Calu3 (cell line): ENCODE measurements at regions not wholly inside any gene's neighbourhood (a gene's known extent, or its start where the extent isn't known, plus 50 kb on each side); places are given as distances from the start of the nearest gene placed in this dataset.

Experiments
- BruUV-seq: library from RNA; stranded (reverse); fragments of 400-500 nt; replicated peaks from 2 replicates; lab custom pipeline; 2021; lab: Mats Ljungman, UMichigan
- CTCF ChIA-PET: fragments of 300-600 bp; sonication (Branson Sonifier 250); formaldehyde crosslinking; loops from one replicate; lab custom pipeline; 2022; ENCODE audit warnings: antibody characterized with exemption; lab: Charles Lee
- DNase-seq: peaks from one replicate; pipeline ENCODE4 v3.0.0; 2022
- H3K27ac Mint-ChIP-seq: one replicate; pipeline ENCODE4 v1.8.0; 2022; ENCODE audit warnings: mixed read lengths; ENCODE audit not compliant: unreplicated experiment
- H3K27me3 Mint-ChIP-seq: one replicate; pipeline ENCODE4 v1.8.0; 2022; ENCODE audit warnings: mixed read lengths; ENCODE audit not compliant: unreplicated experiment
- H3K36me3 Mint-ChIP-seq: one replicate; pipeline ENCODE4 v1.8.0; 2022; ENCODE audit warnings: mild to moderate bottlenecking, moderate library complexity, mixed read lengths; ENCODE audit not compliant: insufficient read depth, unreplicated experiment
- H3K4me1 Mint-ChIP-seq: one replicate; pipeline ENCODE4 v1.8.0; 2022; ENCODE audit warnings: mild to moderate bottlenecking, low read depth, mixed read lengths; ENCODE audit not compliant: unreplicated experiment
- H3K4me3 Mint-ChIP-seq: one replicate; pipeline ENCODE4 v1.8.0; 2022; ENCODE audit warnings: mild to moderate bottlenecking, low read depth, moderate library complexity, mixed read lengths; ENCODE audit not compliant: unreplicated experiment
- H3K9me3 Mint-ChIP-seq: one replicate; pipeline ENCODE4 v1.8.0; 2022; ENCODE audit warnings: low read depth, mixed read lengths; ENCODE audit not compliant: unreplicated experiment
- intact Hi-C: fragments of 100-400 bp; cut with micrococcal nuclease; formaldehyde crosslinking; loops from one replicate; pipeline ENCODE4 v1.10.0; 2022; ENCODE audit not compliant: unreplicated experiment
- TF ChIP-seq, protein P1 (sequence below): fragments of 200-600 bp; IDR thresholded peaks from one replicate; pipeline ENCODE4 v1.8.0; 2022; ENCODE audit warnings: antibody characterized with exemption; ENCODE audit not compliant: unreplicated experiment

DNA sequence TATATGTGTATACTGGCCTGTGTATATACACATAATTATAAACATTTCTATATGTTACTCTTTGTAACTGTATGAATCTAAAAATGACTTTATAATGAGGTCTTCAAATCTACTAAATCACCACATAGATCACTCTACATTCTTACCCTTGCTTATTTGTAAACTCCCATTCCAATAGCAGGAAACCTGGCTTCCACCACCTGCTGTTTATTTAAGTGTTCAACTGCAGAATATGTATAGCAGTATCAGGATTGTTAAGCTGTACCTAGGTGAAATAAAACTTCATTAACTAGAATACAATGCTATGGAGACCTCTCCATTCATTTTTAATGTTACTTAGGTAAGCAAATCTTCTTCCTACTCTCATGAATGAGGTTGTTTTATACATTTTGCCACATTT, 1351.1 kb upstream of the B3GALT2 start:
- Mint-ChIP-seq H3K27ac (no peak overlapping the region), H3K27me3 (no peaks in the 10 kb centered on the region), H3K36me3 (no peaks in the 10 kb centered on the region), H3K9me3 (no peaks in the 10 kb centered on the region), H3K4me3 (no peak overlapping the region), H3K4me1 (peaks cover 27% of the 10 kb centered on the region)
- no peak for DNase-seq
- CTCF ChIA-PET: no interaction called here
- intact Hi-C loops: no loop called here
- no TSS peak for BruUV-seq
- TF ChIP-seq, protein P1, sequence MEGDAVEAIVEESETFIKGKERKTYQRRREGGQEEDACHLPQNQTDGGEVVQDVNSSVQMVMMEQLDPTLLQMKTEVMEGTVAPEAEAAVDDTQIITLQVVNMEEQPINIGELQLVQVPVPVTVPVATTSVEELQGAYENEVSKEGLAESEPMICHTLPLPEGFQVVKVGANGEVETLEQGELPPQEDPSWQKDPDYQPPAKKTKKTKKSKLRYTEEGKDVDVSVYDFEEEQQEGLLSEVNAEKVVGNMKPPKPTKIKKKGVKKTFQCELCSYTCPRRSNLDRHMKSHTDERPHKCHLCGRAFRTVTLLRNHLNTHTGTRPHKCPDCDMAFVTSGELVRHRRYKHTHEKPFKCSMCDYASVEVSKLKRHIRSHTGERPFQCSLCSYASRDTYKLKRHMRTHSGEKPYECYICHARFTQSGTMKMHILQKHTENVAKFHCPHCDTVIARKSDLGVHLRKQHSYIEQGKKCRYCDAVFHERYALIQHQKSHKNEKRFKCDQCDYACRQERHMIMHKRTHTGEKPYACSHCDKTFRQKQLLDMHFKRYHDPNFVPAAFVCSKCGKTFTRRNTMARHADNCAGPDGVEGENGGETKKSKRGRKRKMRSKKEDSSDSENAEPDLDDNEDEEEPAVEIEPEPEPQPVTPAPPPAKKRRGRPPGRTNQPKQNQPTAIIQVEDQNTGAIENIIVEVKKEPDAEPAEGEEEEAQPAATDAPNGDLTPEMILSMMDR: no peak

DNA sequence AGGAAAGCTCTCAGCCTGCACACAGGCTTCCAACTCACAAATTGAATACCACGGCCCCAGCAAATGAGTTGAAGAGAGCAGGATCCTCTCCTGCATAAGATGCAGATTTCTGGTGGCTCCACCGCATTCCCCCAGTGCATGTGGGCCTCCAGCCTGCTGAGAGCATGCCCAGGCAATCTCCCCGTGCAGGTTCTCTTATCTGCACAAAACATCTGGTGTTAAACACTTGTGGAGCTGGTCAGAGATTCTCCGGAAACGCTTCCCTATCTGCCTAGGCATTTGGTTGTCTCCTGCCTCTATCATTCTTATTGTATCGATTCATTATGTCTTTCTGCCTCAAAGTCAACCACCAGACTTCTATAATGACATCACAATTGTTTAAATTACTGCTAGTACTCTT, 1349.0 kb upstream of the B3GALT2 start:
- BruUV-seq: no TSS peak
- Mint-ChIP-seq H3K27me3 (no peaks in the 10 kb centered on the region), H3K4me3 (no peak overlapping the region), H3K36me3 (no peaks in the 10 kb centered on the region), H3K9me3 (no peaks in the 10 kb centered on the region), H3K27ac (no peak overlapping the region), H3K4me1 (peaks cover 27% of the 10 kb centered on the region)
- DNase-seq: no peak
- intact Hi-C loops: no loop called here
- TF ChIP-seq, protein P1: no peak
- CTCF ChIA-PET: interaction anchor here (1.1 kb wide), 1 partner anchor 13 kb away, joined by 3 read pairs; no protein-coding TSS in a partner anchor

DNA sequence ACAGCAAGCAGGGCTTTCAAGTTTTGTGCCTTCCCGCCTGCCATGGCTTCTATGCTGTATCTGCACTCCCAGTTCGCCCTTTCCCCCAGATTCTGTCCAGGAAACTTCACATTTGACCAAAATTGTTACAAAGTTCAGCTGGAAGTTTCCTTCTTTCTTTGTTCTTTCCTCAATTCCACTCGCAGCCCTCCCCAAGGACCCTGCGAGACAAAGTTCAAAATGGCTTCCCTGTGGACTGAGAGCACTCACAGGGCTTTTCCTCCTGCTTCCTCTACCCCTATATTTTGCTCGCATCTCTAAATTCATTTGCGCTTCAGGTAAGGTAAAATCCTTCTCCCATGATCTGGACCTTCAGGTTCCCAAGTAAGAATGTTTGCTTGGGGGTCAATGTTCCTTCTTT, 1348.4 kb upstream of the B3GALT2 start:
- intact Hi-C loops: no loop called here
- H3K4me1 Mint-ChIP-seq: peaks cover 27% of the 10 kb centered on the region
- TF ChIP-seq, protein P1: no peak
- H3K27me3 Mint-ChIP-seq: no peaks in the 10 kb centered on the region
- no peak overlapping the region for H3K27ac Mint-ChIP-seq
- DNase-seq: no peak
- H3K9me3 Mint-ChIP-seq: no peaks in the 10 kb centered on the region
- CTCF ChIA-PET: interaction anchor here (1.1 kb wide), 1 partner anchor 13 kb away, joined by 3 read pairs; no protein-coding TSS in a partner anchor
- no peak overlapping the region for H3K4me3 Mint-ChIP-seq
- H3K36me3 Mint-ChIP-seq: no peaks in the 10 kb centered on the region
- BruUV-seq: no TSS peak

DNA sequence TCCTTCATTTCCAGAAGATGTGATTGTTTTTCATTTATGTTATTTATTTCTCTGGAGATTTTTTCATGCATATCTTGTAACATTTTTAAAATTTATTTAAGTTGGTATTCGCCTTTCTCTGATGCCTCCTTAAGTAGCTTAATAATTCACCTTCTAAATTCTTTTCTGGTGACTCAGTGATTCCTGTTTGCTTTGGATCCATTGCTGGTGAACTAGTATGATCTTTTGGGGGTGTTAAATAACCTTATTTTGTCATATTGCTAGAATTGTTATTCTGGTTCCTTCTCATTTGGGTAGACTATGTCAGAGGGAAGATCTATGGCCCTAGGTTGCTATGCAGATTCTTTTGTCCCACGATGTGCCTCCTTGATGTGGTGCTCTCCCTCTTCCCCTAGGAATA, 1347.2 kb upstream of the B3GALT2 start:
- peaks cover 27% of the 10 kb centered on the region for H3K4me1 Mint-ChIP-seq
- no peak overlapping the region for H3K4me3 Mint-ChIP-seq
- H3K36me3 Mint-ChIP-seq: no peaks in the 10 kb centered on the region
- H3K27ac Mint-ChIP-seq: peak overlapping the region; percentile 67
- no peaks in the 10 kb centered on the region for H3K27me3 Mint-ChIP-seq
- no TSS peak for BruUV-seq
- intact Hi-C loops: no loop called here
- no peaks in the 10 kb centered on the region for H3K9me3 Mint-ChIP-seq
- CTCF ChIA-PET: interaction anchor here (1.0 to 1.2 kb wide), 2 partner anchors 13 to 47 kb away, joined by 3 read pairs; no protein-coding TSS in a partner anchor
- no peak for DNase-seq
- TF ChIP-seq, protein P1: no peak
